ENCODE measurements at regions not wholly inside any gene's neighbourhood (a gene's known extent, or its start where the extent isn't known, plus 50 kb on each side); places are given as distances from the start of the nearest gene placed in this dataset.

GRCh38 chr5:96070622-96071225 is 109.1 kb upstream of the ELL2 start:
- BruUV-seq (replicated peaks), result no TSS peak
- ATAC-seq (no peak), DNase-seq (ENCODE audit: low read depth, low spot score) (no peak)
- ChIA-PET RAD21 (ENCODE audit: low non-redundant PET in 1 of 2, low total read pairs in 2 of 2, uncharacterized antibody in 2 of 2, unreplicated experiment in 2 of 2) (no interaction called here), POLR2A (no interaction called here), CTCF (no interaction called here)
- H3K27me3 ChIP-seq (ENCODE audit: insufficient read depth, low read length), result no peaks in the 10 kb centered on the region
- H4K20me1 ChIP-seq (ENCODE audit: insufficient read depth), result no peaks in the 10 kb centered on the region
- H3K9ac ChIP-seq (ENCODE audit: low read length), result no peak overlapping the region
- H3K4me2 ChIP-seq (ENCODE audit: low read length), result no peak overlapping the region
- no peaks in the 10 kb centered on the region for H3K9me3 ChIP-seq (ENCODE audit: control insufficient read depth in 1 of 2, insufficient read depth in 1 of 2, low read depth in 1 of 2, low read length in 2 of 2)
- no peaks in the 10 kb centered on the region for H3K36me3 ChIP-seq (ENCODE audit: control insufficient read depth in 1 of 2, insufficient read depth in 2 of 2, low read length in 2 of 2)
- H3K27ac ChIP-seq (ENCODE audit: low read depth, low read length), result no peak overlapping the region
- intact Hi-C loops (cut with micrococcal nuclease), result no loop called here
- TF ChIP-seq SRF (IDR thresholded peaks at IDR 0.05; ENCODE audit: low read depth) (no peak), EZH2phosphoT487 (IDR thresholded peaks at IDR 0.05; ENCODE audit: borderline replicate concordance) (no peak), EZH2 (IDR thresholded peaks at IDR 0.05) (no peak), YY1 (IDR thresholded peaks at IDR 0.05; ENCODE audit: extremely low read depth, insufficient replicate concordance, low read depth, low read length) (no peak), ATF3 (IDR thresholded peaks at IDR 0.05) (no peak), POLR2AphosphoS5 (IDR thresholded peaks at IDR 0.05; ENCODE audit: low read depth, low read length) (no peak), ZNF274 (IDR thresholded peaks at IDR 0.05; ENCODE audit: low read depth, low read length) (no peak), RAD21 (IDR thresholded peaks at IDR 0.05; ENCODE audit: low read depth) (no peak), EGR1 (IDR thresholded peaks at IDR 0.05; ENCODE audit: low read depth) (no peak), ZFX (IDR thresholded peaks at IDR 0.05) (no peak), SP1 (IDR thresholded peaks at IDR 0.05; ENCODE audit: low read depth) (no peak), CBX3 (IDR thresholded peaks at IDR 0.05; ENCODE audit: low read depth) (no peak), CEBPB (IDR thresholded peaks at IDR 0.05; ENCODE audit: low read depth) (no peak), FOSL1 (IDR thresholded peaks at IDR 0.05; ENCODE audit: low read depth) (no peak), REST (IDR thresholded peaks at IDR 0.05; ENCODE audit: low read depth) (no peak), SIN3A (IDR thresholded peaks at IDR 0.05; ENCODE audit: low read depth) (no peak), POLR2A (IDR thresholded peaks at IDR 0.05; ENCODE audit: borderline replicate concordance, extremely low read depth, insufficient read depth, insufficient read length) (no peak)
- no peaks in the 10 kb centered on the region for H3K79me2 ChIP-seq (ENCODE audit: insufficient read depth, low read length)
- no peak overlapping the region for H2AFZ ChIP-seq (ENCODE audit: low read depth, low read length, poor library complexity, severe bottlenecking)
- no peaks in the 10 kb centered on the region for H3K9me2 ChIP-seq (ENCODE audit: insufficient read depth)
- H3K4me3 ChIP-seq (replicated peaks in 1 of 2; ENCODE audit: low read depth in 1 of 2, low read length in 2 of 2), result no peak overlapping the region
- peaks cover 8 to 25% of the 10 kb centered on the region in 2 experiments for H3K4me1 ChIP-seq (ENCODE audit: control insufficient read depth in 1 of 2, insufficient read depth in 2 of 2, low read length in 2 of 2)

Data from HCT116 (cell line).